Activated CD8-positive, alpha-beta memory T cell treated with anti-CD3 and anti-CD28 coated beads, Interleukin-2, amount 50 U/mL, for 24 hours (primary cell): ENCODE measurements at regions not wholly inside any gene's neighbourhood (a gene's known extent, or its start where the extent isn't known, plus 50 kb on each side); places are given as distances from the start of the nearest gene placed in this dataset.
"Not testable (repeated sequence)": the region's sequence is repeated elsewhere in the genome, so short reads cannot be mapped to it uniquely, and the experiment has no call there.

ENCODE experiments used
- DNase-seq: peaks from one replicate; pipeline ENCODE4 v3.0.0-alpha.2; 2020; ENCODE audit errors: extremely low read depth

- DNase-seq, result no peak
Observed at GRCh38 chr20:53695797-53696527, 102.3 kb upstream of the ZNF217 start.

DNA sequence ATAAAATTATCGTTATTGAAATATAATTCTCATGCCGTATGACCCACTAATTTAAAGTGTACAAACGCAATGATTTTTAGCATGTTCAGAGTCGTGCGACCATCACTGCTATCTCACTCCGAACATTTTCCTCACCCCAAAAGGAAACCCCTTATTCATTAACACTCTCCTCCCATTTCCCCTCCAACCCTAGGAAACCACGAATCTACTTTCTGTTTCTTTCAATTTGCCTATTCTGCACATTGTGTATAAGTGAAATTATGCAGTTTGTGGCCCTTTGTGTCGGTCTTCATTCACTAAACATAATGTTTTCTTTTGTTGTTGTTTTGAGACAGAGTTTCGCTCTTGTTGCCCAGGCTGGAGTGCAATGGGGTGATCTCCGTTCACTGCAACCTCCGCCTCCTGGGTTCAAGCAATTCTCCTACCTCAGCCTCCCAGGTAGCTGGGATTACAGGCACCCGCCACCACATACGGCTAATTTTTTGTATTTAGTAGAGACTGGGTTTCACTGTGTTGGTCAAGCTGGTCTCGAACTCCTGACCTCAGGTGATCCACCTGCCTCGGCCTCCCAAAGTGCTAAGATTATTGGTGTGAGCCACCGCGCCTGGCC is 99.7 kb upstream of the ZNF217 start:
- no peak for DNase-seq

DNA sequence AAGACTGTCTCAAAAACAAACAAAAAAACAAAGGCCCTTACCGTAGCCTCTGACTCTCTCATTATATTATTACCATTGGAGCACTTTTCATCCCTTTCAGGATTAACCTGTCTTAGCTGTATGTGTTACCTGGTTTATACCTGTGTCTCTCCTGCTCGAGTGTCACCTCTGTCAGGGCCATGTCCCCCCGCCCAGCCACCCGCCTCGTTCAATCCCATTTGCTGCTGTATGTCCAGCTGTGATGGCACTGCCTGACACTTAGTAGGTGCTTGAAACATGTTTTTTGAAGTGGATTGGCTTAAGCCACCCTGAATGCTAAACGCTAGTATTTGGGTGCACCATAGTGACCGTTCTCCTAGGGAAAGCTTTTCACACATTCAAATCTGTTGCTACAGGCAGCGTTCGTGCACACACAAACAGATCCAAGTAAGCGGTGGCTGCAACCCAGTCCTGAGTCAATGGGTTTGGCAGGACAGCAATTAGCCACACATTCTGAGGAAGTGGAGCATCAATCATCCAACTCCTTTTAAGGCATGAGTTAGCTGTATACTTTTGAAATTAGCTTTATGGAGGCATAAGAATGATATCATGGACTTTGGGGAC is 98.9 kb upstream of the ZNF217 start:
- no peak for DNase-seq

DNA sequence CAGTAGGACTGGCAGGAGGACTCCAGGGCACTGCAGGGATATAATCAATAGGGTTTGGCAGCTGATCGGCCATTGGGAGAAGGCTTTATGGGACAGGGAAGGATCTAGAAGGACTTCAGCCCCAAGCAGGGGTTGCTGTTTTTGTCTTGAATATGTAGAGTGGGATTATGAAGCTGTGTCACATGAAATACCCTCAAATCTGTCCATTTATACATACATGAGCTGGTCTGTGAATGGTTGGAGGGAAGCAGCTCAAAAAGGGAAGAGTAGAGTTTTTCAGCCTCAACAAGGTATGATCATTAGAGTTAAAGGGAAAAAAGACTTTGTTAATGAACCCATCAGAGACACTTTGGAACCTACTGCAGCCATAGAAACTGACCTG is 98.2 kb upstream of the ZNF217 start:
- no peak for DNase-seq

GRCh38 chr20:53691060-53691810 is 97.6 kb upstream of the ZNF217 start:
- no peak for DNase-seq

GRCh38 chr20:53688085-53688484 is 94.4 kb upstream of the ZNF217 start:
- DNase-seq, result no peak

DNA sequence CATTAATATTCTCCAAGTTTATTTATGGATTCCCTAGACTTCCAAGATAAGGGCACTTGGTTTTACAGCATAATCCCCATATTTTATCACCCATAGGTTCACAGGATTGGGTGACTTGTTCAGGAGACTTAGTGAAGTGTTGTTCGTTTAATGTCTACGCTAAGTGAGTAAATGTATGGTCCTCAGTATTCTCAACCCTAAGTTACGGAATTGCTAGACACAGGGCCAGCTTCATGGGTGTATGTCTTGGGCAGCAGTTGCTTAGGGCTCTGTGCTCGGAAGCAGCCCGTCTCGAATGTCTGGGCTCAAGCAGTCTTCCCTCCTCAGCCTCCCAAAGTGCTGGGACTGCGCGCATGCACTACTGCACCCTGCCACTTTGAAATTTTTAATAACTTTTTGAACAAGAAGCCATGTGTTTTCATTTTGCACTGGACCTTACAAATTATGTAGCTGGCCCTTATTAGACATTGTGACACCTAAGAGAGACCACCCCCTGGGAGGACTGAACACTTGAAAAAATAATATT is 91.5 kb upstream of the ZNF217 start:
- no peak for DNase-seq

GRCh38 chr20:53683506-53683905 is 89.9 kb upstream of the ZNF217 start:
- DNase-seq, result no peak

GRCh38 chr20:53681352-53682212 is 87.9 kb upstream of the ZNF217 start:
- no peak for DNase-seq

DNA sequence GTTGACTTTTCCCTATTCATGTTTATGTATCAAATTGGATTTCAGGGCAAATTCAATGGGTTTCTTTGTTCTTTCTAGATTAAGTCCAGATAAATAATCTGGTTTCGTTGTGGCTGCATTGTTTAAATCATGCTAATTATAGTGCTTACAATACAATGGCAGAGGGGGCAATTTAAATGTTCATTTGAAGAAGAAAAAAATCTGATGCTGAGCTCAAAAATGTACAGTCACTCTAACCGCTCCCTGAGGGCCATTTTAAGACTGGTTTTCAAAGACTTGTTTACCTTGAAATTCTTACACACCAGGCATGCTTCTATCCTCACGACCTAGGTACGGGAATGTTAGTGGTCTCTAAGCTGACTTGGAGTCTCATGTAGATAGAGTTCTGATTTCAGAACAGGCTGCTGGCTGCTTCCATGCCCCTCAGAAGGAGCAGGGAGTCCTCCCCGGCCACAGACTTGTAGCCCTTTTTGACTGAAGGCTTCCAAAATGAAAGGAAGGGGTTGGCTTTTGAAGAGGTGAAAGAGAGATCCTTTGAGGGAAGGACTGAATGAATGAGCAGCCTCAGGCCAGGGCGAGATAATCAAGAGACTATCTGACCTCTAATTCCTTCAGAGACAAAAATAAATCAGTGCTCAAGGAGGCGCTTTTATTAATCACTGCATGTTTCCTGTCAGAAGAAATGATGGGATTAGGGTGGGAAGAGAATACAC is 86.1 kb upstream of the ZNF217 start:
- DNase-seq, result no peak

- no peak for DNase-seq
Observed at GRCh38 chr20:53678990-53679596, 85.5 kb upstream of the ZNF217 start.

DNA sequence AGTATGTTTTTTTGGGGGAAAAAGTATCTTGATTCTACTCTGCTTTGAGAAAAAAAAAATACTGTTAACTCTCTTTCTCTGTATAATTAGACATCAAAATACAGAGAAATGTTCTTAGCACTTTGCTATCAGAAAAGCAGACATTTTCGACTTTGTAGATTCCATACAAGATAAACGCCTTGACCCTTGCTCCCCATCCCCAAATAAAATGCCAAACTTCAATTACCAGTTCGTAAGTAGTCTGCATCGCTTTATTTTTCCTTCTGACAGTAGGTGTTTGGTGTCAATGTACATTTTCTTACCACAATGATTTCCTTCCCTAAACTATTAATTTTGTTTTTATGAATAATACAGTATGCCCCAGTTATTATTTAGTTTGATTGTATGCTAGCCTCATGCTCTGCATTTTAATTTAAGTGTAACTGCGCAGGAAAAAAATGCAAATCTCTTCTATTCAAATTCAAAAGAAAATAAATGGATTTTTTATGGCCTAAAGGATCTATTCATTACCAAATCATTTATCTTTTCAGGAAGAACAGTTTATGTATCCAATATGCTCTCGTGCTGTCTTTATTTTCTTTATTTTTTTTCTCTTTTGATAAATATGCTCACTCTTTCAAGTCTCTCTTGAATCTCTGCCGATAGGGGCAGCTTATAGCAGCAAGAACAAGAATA is 84.8 kb upstream of the ZNF217 start:
- DNase-seq, result no peak

DNA sequence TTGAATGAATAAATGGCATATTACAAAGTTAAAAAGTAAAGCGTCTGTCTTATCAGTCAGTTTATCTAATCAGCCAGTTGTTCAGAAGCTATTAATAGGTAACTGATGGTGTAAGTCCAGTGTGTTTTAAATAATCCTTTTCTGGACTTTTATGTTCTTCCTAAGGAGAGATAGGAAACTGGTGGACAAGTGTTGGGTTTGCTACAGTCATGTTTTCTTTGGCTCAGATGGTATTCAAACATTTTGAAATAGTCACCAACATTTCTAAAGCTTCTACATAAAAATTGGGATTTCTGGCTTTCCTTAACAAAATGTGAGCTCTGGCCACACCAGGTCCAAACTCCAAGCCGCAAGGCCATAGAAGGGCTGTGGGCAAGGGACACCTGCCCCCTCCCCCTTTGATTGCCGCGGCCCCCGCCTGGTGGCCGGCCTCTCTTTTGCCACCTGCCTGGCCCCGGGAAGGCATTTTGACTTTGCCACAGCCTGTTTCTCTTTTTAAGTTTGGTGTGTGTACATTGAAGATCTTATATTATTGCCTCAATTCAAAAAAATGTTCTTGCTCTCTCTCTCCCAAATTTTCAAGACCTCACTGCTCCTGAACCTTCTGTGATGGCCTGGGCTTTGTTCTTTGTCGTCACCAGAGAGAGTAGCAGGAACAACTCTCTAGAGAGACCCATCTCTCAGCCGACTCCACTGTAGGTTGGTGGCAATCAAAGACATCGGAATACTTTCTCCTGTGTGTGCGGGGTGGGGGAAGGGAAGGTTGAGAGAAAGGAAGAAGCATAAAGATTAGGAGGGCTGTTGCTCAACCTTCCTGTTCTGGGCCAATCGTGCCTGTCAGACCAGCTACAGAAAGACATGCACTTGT is 84.0 kb upstream of the ZNF217 start:
- DNase-seq, result no peak

DNA sequence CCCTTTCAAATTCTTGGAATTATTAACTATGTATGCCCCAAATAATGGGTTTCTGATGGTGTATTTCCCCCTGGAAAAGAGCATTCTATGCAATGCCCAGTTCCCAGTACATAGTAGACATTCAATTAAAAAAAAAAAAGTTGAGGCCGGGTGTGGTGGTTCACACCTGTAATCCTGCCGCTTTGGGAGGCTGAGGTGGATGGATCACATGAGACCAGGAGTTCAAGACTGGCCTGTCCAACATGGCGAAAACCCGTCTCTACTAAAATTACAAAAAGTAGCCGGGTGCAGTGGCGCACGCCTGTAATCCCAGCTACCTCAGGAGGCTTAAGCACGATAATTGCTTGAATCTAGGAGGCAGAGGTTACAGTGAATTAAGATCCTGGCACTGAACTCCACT is 83.3 kb upstream of the ZNF217 start:
- DNase-seq, result no peak

DNA sequence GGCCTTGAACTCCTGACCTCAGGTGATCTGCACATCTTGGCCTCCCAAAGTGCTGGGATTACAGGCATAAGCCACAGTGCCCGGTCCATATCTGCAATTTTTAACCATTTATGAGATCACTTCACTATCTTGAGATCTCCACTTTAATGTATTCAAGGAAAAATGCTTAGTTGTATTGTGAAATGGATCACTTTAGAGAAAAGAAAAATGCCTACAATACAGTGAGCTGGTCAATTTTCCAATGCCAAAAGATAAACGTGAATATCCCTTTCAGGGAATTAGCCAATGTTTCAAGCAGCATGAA is 82.8 kb upstream of the ZNF217 start:
- DNase-seq, result no peak

GRCh38 chr20:53672484-53673129 is 79.0 kb upstream of the ZNF217 start:
- DNase-seq, result no peak

- DNase-seq, result no peak
Observed at GRCh38 chr20:53671370-53671769, 77.7 kb upstream of the ZNF217 start.

DNA sequence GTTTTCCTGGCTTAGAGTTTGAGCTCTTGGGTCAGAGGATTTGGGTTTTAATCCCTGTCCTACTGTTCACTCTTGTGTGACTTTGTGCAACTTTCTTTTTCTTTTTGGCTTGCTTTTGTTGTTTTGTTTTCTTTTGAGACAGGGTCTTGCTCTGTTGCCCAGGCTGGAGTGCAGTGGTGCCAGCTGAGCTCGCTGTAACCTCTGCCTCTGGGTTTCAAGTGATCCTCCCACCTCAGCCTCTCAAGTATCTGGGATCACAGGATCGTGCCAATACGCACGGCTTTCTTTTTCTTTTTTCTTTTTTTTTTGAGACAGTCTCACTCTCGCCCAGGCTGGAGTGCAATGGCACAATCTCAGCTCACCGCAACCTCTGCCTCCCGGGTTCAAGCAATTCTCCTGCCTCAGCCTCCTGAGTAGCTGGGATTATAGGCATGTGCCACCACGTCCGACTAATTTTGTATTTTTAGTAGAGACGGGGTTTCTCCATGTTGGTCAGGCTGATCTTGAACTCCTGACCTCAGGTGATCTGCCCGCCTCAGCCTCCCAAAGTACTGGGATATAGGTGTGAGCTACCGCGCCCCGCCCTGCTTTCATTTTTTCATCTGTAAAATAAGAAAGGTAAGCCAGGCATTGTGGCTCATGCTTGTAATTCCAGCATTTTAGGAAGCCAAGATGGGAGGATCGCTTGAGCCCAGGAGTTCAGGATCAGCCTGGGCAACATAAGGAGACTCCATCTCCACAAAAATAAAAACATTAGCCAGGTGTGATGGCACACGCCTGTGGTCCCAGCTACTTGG is 76.1 kb upstream of the ZNF217 start:
- not testable (repeated sequence) for DNase-seq
